Kidney epithelial cell (primary cell): ENCODE measurements at regions not wholly inside any gene's neighbourhood (a gene's known extent, or its start where the extent isn't known, plus 50 kb on each side); places are given as distances from the start of the nearest gene placed in this dataset.

Source experiments
- DNase-seq: peaks from one replicate; pipeline ENCODE4 v3.0.0-alpha.2; 2010; ENCODE audit warnings: low read depth
- H3K27me3 ChIP-seq: 2 replicates; pipeline ENCODE4 v1.6.0; 2011; ENCODE audit warnings: low read length; ENCODE audit not compliant: control insufficient read depth, insufficient read depth
- H3K36me3 ChIP-seq: 2 replicates; pipeline ENCODE4 v1.5.1; 2011; ENCODE audit warnings: low read length; ENCODE audit not compliant: control insufficient read depth, insufficient read depth
- H3K4me3 ChIP-seq: 2 replicates; pipeline ENCODE4 v1.5.1; 2011; ENCODE audit warnings: low read depth, mild to moderate bottlenecking, control low read depth, low read length
- TF ChIP-seq, protein P1 (sequence below): IDR thresholded peaks from 2 replicates; pipeline ENCODE4 v1.5.1; 2011; ENCODE audit warnings: mild to moderate bottlenecking, moderate library complexity, low read length, control low read depth, inconsistent platforms; ENCODE audit not compliant: insufficient read depth, poor library complexity, severe bottlenecking

- no peaks in the 10 kb centered on the region for H3K36me3 ChIP-seq
- no peak for DNase-seq
- TF ChIP-seq, protein P1, sequence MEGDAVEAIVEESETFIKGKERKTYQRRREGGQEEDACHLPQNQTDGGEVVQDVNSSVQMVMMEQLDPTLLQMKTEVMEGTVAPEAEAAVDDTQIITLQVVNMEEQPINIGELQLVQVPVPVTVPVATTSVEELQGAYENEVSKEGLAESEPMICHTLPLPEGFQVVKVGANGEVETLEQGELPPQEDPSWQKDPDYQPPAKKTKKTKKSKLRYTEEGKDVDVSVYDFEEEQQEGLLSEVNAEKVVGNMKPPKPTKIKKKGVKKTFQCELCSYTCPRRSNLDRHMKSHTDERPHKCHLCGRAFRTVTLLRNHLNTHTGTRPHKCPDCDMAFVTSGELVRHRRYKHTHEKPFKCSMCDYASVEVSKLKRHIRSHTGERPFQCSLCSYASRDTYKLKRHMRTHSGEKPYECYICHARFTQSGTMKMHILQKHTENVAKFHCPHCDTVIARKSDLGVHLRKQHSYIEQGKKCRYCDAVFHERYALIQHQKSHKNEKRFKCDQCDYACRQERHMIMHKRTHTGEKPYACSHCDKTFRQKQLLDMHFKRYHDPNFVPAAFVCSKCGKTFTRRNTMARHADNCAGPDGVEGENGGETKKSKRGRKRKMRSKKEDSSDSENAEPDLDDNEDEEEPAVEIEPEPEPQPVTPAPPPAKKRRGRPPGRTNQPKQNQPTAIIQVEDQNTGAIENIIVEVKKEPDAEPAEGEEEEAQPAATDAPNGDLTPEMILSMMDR = no peak
- H3K4me3 ChIP-seq = no peak overlapping the region
- no peaks in the 10 kb centered on the region for H3K27me3 ChIP-seq
Measured at GRCh38 chr6:44580901-44581300, 193.4 kb downstream of the CDC5L start.

GRCh38 chr6:44582930-44583329 is 195.4 kb downstream of the CDC5L start:
- DNase-seq = no peak
- Histone ChIP-seq H3K4me3 (no peak overlapping the region), H3K27me3 (no peaks in the 10 kb centered on the region), H3K36me3 (no peaks in the 10 kb centered on the region)
- TF ChIP-seq, protein P1 = no peak

GRCh38 chr6:44590471-44590870 is 203.0 kb downstream of the CDC5L start:
- TF ChIP-seq, protein P1 = no peak
- DNase-seq = no peak
- no peak overlapping the region for H3K4me3 ChIP-seq

DNA sequence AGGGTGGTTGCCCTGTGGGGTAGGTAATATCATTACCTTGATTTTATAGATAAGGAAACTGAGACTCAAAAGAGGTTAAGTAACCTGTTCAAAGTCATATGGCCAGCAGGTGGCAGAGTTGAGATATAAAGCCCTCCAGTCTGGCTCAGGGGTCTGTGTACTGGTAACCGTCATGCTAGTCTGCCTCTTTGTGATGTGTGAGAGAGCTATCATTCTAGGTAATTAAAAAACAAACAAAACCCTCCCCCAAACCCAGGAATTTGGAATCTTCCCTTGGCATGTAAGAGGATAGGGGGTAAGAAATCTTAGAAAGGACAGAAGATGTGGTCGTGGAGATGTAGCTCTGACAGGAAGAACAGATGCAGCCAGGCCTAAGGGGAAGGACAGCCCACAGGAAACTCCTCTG is 206.0 kb downstream of the CDC5L start:
- Histone ChIP-seq H3K27me3 (no peaks in the 10 kb centered on the region), H3K4me3 (no peak overlapping the region), H3K36me3 (no peaks in the 10 kb centered on the region)
- TF ChIP-seq, protein P1 = peak; percentile 62
- DNase-seq = peak; percentile 32

More at GRCh38 chr6:44590471-44590870, 203.0 kb downstream of the CDC5L start:
- Histone ChIP-seq H3K27me3 (no peaks in the 10 kb centered on the region), H3K36me3 (no peaks in the 10 kb centered on the region)

- Histone ChIP-seq H3K36me3 (no peaks in the 10 kb centered on the region), H3K27me3 (no peaks in the 10 kb centered on the region), H3K4me3 (no peak overlapping the region)
- TF ChIP-seq, protein P1 = no peak
- DNase-seq = no peak
Measured at GRCh38 chr6:44594481-44594880, 207.0 kb downstream of the CDC5L start.

- no peak for DNase-seq
- Histone ChIP-seq H3K4me3 (no peak overlapping the region), H3K36me3 (no peaks in the 10 kb centered on the region), H3K27me3 (no peaks in the 10 kb centered on the region)
- TF ChIP-seq, protein P1 = no peak
Measured at GRCh38 chr6:44598679-44599078, 211.2 kb downstream of the CDC5L start.
